Head of caudate nucleus (tissue), 42 donors: ENCODE measurements at regions not wholly inside any gene's neighbourhood (a gene's known extent, or its start where the extent isn't known, plus 50 kb on each side); places are given as distances from the start of the nearest gene placed in this dataset.
A peak's percentile ranks its signal among the peaks of the same experiment; 100 is the strongest.
"Not testable (repeated sequence)": the region's sequence is repeated elsewhere in the genome, so short reads cannot be mapped to it uniquely, and the experiment has no call there.

Source experiments
- DNase-seq, 42 donors: peaks; one replicate each; pipeline versions ENCODE4 v3.0.0 to v3.0.0-alpha.2; 2020 to 2021; ENCODE audit warnings: mixed read lengths in 7 of 42
- intact Hi-C: fragments of 100-400 bp; cut with DNase I; formaldehyde crosslinking; loops from one replicate; pipeline ENCODE4 v1.15.0; 2022

DNA sequence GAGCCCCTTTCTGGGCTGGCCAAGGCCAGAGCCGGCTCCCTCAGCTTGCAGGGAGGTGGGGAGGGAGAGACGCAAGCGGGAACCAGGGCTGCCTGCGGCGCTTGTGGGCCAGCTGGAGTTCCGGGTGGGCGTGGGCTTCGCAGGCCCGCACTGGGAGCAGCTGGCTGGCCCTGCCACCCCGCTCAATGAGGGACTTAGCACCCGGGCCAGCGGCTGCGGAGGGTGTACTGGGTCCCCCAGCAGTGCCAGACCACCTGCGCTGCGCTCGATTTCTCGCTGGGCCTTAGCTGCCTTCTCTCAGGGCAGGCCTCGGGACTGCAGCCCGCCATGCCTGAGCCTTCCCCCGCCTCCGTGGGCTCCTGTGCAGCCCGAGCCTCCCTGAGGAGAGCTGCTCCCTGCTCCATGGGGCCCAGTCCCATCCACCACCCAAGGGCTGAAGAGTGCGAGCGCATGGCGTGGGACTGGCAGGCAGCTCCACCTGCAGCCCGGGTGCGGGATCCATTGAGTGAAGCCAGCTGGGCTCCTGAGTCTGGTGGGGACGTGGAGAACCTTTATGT is 376.1 kb downstream of the C6orf118 start:
- intact Hi-C loops, DNase-seq: not testable (repeated sequence)

- peak in 31 of 42 donors; percentile 8 to 64 (median 41) for DNase-seq
- intact Hi-C loops = loop anchor here (5.0 kb wide), 2 partner anchors 303 to 1507 kb away; no protein-coding TSS in a partner anchor
These were observed 379.9 kb downstream of the C6orf118 start for GRCh38 chr6:164929408-164929977.

- peak in 9 of 42 donors; percentile 10 to 58 (median 27) for DNase-seq
- intact Hi-C loops = loop anchor here (5.0 kb wide), 2 partner anchors 303 to 1507 kb away; no protein-coding TSS in a partner anchor
These were observed 380.5 kb downstream of the C6orf118 start for GRCh38 chr6:164928728-164929407.

DNA sequence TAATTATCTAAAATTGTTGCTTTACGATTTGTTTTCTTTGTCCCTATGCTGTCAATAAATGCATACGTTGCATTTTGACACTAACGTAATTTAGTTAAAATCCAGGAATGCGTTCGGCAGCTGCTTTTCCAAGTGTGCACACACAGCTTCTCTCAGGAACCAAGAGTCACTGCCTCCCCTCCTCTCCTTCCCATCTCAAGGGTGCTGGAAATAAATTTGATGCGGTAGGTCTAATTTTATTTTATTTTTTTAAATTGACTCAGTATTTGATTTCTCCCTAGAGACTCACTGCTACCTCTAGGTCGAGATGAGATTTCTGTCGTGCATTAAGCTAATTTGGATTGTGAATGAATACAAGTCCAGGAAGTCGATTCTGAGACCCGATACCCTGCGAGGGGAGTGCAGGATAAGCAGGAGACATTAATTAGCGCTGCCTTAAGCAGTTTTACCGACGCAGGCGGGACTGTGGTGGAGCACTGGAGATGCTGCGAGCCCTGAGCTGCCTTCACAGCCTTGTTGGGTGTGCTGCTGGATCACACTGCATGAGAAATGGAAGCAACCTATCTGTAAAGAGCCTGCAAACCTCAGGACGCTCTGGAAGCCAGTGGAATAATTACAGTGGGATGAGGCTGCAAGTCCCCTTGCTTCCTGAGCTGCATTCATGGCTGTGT is 381.2 kb downstream of the C6orf118 start:
- intact Hi-C loops = loop anchor here (5.0 kb wide), 2 partner anchors 304 to 1506 kb away; no protein-coding TSS in a partner anchor
- DNase-seq = peak; percentile 26 to 83 (median 62)

DNA sequence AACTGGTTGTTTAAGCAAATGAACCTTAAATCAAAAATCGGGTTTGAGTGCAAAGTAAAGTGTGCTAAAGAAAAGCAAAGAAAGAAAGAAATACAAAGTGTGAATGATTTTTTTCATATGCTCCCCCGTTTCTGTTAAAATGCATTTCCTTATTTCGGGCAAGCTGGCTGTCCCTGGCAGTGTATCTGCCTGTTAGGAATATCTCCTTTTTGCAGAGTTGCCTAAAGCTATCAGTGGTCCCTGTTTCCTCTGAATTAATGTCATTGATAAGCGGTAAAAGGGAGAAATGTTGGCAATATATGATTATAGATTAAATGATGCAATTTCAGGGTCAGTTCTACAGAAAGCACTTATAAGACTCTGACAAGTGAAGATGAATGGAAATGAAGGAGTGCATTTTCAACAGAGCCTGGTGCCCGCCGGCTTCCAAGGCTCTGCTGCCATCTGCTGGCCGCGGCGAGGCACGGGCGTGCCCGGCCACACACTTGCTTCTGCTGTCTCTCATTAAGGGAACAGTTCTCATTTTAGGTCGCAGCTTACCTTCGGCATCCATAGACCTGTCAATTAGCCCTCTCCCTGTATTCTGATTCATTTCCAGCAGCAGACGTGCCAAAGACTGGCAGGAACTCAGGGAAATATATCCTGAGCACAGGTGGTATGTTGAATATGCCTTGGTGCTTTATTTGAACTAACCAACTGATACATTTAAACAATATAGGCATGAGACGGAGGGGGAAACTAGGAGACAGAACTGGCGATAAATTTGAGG is 381.9 kb downstream of the C6orf118 start:
- intact Hi-C loops = loop anchor here (5.0 kb wide), 2 partner anchors 305 to 1505 kb away; no protein-coding TSS in a partner anchor

GRCh38 chr6:164926686-164927085 is 382.7 kb downstream of the C6orf118 start:
- no peak for DNase-seq
- intact Hi-C loops = loop anchor here (5.0 kb wide), 2 partner anchors 306 to 1504 kb away; no protein-coding TSS in a partner anchor

More for the DNA sequence above, 381.9 kb downstream of the C6orf118 start:
- peak; percentile 77 to 94 (median 89) for DNase-seq

- DNase-seq = peak in 1 of 42 donors; percentile 5
- intact Hi-C loops = loop anchor here (5.0 kb wide), 2 partner anchors 306 to 1504 kb away; no protein-coding TSS in a partner anchor
These were observed 383.5 kb downstream of the C6orf118 start for GRCh38 chr6:164925681-164926530.

DNA sequence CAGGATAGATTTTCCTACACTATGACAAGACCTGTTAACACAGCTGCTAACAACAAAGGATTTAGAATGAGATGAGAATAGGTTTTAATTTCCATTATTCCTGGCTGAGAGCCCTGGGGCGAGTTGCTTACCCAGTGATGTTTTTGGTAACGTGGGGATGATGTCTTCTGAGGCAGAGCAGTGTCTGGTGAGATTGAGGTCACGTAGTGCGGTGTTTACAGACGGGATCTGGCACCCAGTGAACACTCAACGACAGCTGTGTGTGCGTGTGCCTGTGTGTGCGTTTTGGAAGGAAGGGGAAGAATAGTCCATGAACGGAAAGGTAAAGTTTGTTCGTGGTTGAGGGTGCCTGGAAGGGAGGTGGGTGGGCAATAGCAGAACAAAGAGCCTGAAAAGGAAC is 384.7 kb downstream of the C6orf118 start:
- intact Hi-C loops = loop anchor here (5.0 kb wide), 2 partner anchors 308 to 1502 kb away; no protein-coding TSS in a partner anchor
- no peak for DNase-seq

DNA sequence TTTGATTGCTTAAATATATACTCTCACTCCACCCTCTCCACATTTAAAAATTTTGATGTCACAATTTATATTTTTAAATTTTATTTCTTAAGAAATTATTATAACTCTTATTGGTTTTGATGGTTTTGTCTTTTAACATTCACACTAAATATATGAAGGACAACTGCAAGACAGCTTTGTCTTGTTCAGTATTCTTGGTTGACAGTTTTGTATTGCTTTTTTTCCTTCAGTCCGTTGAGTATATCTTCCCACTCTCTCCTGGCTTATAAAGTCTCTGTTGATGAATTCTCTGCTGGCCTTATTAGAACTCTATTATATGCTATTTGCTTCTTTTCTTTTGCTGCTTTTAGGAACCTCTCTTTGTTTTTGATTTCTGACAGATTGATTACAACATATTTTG is 392.2 kb downstream of the C6orf118 start:
- intact Hi-C loops = no loop called here
- DNase-seq = no peak

GRCh38 chr6:164916087-164916486 is 393.3 kb downstream of the C6orf118 start:
- intact Hi-C loops = no loop called here

DNA sequence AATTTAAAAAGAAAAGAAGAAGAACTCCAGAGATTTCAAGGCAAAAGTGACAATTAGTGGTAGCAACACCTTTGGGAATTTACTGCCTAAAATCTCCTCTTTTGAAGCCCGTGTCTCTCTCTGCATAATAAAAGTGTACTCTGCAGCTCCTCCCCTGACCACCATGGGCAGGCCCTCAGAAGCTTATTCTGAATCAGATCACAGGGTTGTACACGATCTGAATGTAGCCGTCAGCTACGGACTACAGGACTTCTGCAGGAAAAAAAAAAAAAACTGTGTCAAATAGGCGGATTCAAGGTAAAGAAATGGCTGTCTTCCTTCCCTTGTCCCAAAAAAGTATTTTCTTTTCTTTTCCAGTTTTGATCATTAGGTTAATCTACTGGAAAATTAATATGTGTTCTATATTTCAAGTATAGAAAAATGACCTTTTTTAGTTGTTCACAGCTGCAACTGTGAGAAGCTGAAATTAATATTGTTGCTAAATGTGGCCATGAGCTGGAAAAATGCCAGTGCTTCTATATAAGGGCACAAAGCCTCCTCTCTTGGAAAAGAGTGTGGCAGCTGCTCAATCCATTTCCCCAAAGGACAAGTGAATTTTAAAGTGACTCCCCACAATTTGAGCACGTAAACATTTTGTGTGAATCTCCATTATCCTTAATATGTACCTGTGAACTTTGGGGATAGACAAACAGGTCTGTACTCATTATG is 397.4 kb downstream of the C6orf118 start:
- intact Hi-C loops = no loop called here
- peak in 4 of 42 donors; percentile 22 to 54 (median 34) for DNase-seq

More at GRCh38 chr6:164916087-164916486, 393.3 kb downstream of the C6orf118 start:
- DNase-seq = no peak

DNA sequence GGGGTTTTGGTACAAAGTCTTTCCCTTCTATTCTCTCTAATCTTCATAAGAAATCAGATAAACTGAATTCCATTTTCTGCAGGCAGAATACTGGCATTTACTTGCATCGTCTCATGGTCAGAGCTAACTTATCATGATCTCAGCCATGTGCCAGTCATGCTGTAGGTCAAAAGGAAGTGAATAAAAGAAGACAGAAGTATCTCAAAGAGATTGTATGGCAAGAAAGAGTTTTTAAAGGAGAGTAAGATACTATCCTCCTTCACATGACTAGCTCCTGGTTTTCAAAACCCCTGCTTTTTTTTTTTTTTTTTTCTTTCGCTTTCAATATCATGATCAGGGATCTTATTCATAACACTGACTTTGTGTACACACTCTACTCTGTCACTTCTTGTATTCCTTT is 398.3 kb downstream of the C6orf118 start:
- DNase-seq = no peak
- intact Hi-C loops = no loop called here

DNA sequence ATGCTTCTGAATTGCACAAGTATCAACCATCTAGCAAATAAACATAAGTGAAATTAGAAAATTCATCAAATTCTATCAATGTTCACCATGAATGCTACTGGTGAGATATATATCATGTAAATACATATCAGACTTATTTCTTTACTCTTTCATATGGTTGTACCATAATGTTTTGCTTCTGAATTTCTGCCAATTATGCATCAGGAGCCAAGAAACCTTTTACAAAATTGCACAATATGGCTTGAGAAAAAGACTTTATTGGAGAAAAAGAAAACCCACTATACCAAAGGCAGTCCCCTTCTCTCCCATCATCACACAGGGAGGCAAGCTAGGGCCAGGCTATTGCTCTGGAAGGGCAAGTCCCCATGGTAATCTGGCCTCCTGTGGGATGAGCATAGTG is 402.6 kb downstream of the C6orf118 start:
- intact Hi-C loops = no loop called here
- DNase-seq = no peak

GRCh38 chr6:164905311-164905710 is 404.1 kb downstream of the C6orf118 start:
- DNase-seq = no peak

DNA sequence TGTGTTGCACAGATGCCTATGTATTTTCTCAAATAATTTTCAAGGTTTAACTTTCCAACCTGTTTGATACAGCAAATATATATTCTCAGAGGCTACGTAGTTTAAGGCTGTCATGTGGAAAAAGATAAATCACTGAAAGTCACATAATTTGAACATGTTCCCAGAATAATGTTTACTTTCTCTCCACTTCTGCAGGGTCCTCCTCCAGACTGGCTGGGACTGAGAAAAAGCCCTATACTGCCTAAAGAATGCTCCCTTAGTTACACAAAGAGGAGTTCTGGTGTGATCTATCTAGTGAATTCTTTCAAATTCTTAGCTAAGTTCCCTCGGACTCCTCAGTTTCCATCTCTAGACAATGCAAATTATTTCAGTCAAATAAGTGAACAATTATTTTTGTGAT is 411.0 kb downstream of the C6orf118 start:
- intact Hi-C loops = no loop called here

More at GRCh38 chr6:164905311-164905710, 404.1 kb downstream of the C6orf118 start:
- intact Hi-C loops = no loop called here

GRCh38 chr6:164897523-164898235 is 411.7 kb downstream of the C6orf118 start:
- intact Hi-C loops = no loop called here
- DNase-seq = peak in 1 of 42 donors; percentile 5

More for the DNA sequence above, 411.0 kb downstream of the C6orf118 start:
- no peak for DNase-seq
